GM12865 (cell line): ENCODE measurements at regions not wholly inside any gene's neighbourhood (a gene's known extent, or its start where the extent isn't known, plus 50 kb on each side); places are given as distances from the start of the nearest gene placed in this dataset.

ENCODE experiments used
- DNase-seq: peaks from one replicate; pipeline ENCODE4 v3.0.0; 2010; ENCODE audit warnings: low read depth
- H3K4me3 ChIP-seq: 2 replicates; pipeline ENCODE4 v1.5.1; 2011; ENCODE audit warnings: mild to moderate bottlenecking, low read depth, low read length, control low read depth
- TF ChIP-seq, protein P1 (sequence below): IDR thresholded peaks from 2 replicates; pipeline ENCODE4 v1.5.1; 2011; ENCODE audit warnings: low read length, control low read depth, low read depth, inconsistent platforms; ENCODE audit not compliant: insufficient read depth; ENCODE audit errors: missing control alignments

DNA sequence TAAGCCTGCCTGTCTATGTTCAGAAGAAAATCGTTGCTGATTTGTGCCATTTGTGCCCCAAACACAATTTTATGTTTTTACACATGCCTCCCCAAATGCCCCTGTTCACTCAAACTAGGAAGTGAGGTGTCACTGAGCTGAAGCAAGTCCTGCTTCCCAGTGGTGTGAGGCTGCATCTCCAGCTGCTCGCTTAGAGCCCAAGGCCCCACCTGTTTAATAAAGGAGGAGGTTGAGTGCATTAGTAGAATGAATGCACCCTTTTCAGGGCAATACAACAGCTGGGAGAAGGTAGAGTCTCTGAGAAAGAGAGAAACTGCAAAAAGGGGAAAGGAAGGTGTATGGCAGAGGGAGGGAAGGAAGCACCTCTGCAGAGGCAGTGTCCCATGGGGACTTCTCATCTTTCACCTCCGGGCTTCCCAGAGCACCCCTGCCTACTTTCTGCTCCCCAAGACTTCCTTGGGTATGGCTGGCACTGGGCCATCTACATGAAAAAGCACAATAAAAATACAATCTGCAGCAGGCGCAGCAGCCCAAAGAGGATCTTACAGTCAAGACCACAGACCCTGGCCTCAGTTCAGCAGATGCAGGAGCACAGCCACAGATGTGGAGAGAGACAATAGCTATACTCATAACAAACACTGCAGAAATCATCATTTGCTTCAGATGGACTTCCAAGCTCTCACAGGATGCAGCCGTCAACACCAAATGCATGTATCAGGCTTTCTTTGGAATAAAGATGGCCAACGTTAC is 165.9 kb downstream of the POLR2M start:
- TF ChIP-seq, protein P1, sequence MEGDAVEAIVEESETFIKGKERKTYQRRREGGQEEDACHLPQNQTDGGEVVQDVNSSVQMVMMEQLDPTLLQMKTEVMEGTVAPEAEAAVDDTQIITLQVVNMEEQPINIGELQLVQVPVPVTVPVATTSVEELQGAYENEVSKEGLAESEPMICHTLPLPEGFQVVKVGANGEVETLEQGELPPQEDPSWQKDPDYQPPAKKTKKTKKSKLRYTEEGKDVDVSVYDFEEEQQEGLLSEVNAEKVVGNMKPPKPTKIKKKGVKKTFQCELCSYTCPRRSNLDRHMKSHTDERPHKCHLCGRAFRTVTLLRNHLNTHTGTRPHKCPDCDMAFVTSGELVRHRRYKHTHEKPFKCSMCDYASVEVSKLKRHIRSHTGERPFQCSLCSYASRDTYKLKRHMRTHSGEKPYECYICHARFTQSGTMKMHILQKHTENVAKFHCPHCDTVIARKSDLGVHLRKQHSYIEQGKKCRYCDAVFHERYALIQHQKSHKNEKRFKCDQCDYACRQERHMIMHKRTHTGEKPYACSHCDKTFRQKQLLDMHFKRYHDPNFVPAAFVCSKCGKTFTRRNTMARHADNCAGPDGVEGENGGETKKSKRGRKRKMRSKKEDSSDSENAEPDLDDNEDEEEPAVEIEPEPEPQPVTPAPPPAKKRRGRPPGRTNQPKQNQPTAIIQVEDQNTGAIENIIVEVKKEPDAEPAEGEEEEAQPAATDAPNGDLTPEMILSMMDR = no peak
- no peak for DNase-seq
- no peak overlapping the region for H3K4me3 ChIP-seq

DNA sequence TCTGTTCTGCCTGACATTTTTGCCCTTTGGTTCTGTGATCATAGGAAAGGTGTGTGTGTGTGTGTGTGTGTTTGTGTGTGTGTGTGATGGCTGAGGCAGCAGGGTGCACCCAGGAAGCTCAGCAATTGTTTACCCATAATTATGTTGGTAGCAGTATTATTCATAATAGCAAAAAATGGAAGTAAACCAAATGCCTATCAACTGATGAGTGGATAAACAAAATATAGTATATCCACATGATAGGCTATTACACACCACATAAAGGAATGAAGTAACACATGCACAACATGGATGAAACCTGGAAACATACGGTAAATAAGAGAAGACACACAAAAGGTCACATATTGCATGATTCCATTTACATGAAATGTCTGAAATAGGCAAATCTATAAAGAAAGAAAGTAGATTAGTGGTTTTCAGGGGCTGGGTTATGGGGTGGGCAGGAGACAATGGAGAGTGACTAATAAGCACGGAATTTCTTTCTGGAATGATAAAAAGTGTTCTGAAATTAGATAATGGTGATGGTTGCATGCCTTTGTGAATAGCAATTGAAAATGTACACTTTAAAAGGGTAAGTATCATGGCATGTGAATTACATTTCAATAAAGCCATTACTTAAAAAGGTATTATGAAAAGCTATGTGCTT is 167.2 kb downstream of the POLR2M start:
- TF ChIP-seq, protein P1 = no peak
- DNase-seq = no peak
- H3K4me3 ChIP-seq = no peak overlapping the region

DNA sequence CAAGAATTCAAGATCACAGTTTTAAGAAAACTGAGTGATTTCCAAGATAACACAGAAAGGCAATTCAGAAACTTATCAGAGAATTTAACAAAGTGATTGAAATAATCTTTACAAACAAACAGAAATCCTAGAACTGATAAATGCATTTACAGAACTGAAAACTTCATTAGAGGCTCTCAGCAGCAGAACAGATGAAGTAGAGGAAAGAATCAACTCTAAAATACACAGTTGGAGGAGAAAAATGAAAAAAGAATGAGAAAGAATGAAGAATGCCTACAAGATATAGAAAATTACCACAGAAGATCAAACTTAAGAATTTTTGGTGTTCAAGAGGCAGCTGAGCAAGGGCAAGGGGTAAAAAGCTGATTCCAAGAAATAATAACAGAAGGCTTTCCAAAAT is 168.8 kb downstream of the POLR2M start:
- TF ChIP-seq, protein P1 = no peak
- DNase-seq = no peak
- H3K4me3 ChIP-seq = no peak overlapping the region

DNA sequence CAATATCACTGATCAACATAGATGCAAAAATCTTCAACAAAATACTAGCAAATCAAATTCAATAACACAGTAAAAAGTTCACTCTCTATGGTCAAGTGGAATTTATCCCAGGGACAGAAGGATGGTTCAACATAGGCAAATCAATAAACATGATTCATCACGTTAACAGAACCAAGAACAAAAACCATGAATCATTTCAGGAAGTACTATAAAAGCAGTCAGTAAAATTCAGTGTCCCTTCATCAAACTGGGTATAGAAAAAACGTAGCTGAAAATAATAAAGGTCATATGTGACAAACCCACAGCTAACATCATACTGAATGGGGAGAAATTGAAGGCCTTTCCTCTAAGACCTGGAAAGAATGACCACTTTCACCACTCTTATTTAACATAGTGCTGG is 172.1 kb downstream of the POLR2M start:
- TF ChIP-seq, protein P1 = no peak
- H3K4me3 ChIP-seq = no peak overlapping the region
- no peak for DNase-seq

GRCh38 chr15:57881361-57881760 is 174.8 kb downstream of the POLR2M start:
- TF ChIP-seq, protein P1 = no peak
- DNase-seq = no peak
- no peak overlapping the region for H3K4me3 ChIP-seq

GRCh38 chr15:57881972-57882371 is 175.5 kb downstream of the POLR2M start:
- no peak for DNase-seq
- no peak overlapping the region for H3K4me3 ChIP-seq
- TF ChIP-seq, protein P1 = no peak
